HuH-7 (cell line): ENCODE measurements at regions not wholly inside any gene's neighbourhood (a gene's known extent, or its start where the extent isn't known, plus 50 kb on each side); places are given as distances from the start of the nearest gene placed in this dataset.

Source experiments
- DNase-seq: peaks from one replicate; pipeline ENCODE4 v3.0.0; 2011; ENCODE audit warnings: low spot score

GRCh38 chr22:47245786-47246185, 483.3 kb downstream of the TBC1D22A start:
- DNase-seq, result no peak

- no peak for DNase-seq
Measured at GRCh38 chr22:47245286-47245685, 482.8 kb downstream of the TBC1D22A start.

GRCh38 chr22:47240116-47240515, 477.7 kb downstream of the TBC1D22A start:
- no peak for DNase-seq

GRCh38 chr22:47239474-47239860, 477.0 kb downstream of the TBC1D22A start:
- no peak for DNase-seq

- no peak for DNase-seq
Measured at GRCh38 chr22:47238690-47239473, 476.4 kb downstream of the TBC1D22A start.

GRCh38 chr22:47237890-47238480, 475.5 kb downstream of the TBC1D22A start:
- DNase-seq, result no peak

GRCh38 chr22:47236718-47237117, 474.3 kb downstream of the TBC1D22A start:
- DNase-seq, result no peak

GRCh38 chr22:47236161-47236560, 473.7 kb downstream of the TBC1D22A start:
- DNase-seq, result no peak

- no peak for DNase-seq
Measured at GRCh38 chr22:47233316-47234243, 471.1 kb downstream of the TBC1D22A start.

GRCh38 chr22:47232753-47233152, 470.3 kb downstream of the TBC1D22A start:
- no peak for DNase-seq

- DNase-seq, result no peak
Measured at GRCh38 chr22:47232197-47232596, 469.7 kb downstream of the TBC1D22A start.

GRCh38 chr22:47231759-47232158, 469.3 kb downstream of the TBC1D22A start:
- no peak for DNase-seq

- no peak for DNase-seq
Measured at GRCh38 chr22:47230741-47231140, 468.3 kb downstream of the TBC1D22A start.

- no peak for DNase-seq
Measured at GRCh38 chr22:47230251-47230650, 467.8 kb downstream of the TBC1D22A start.

- no peak for DNase-seq
Measured at GRCh38 chr22:47228767-47229166, 466.3 kb downstream of the TBC1D22A start.

GRCh38 chr22:47225931-47226633, 463.6 kb downstream of the TBC1D22A start:
- no peak for DNase-seq

GRCh38 chr22:47225080-47225930, 462.9 kb downstream of the TBC1D22A start:
- DNase-seq, result no peak
